Thyroid gland (tissue), 4 donors: ENCODE measurements at regions not wholly inside any gene's neighbourhood (a gene's known extent, or its start where the extent isn't known, plus 50 kb on each side); places are given as distances from the start of the nearest gene placed in this dataset. TPM values are rescaled to one million over a fixed set of nuclear protein-coding genes. Genes with fewer than 3 reads are reported as not detected.

Experiments used
- DNase-seq, 2 donors: peaks; one replicate each; pipeline ENCODE4 v3.0.0-alpha.2; 2019
- H3K27ac ChIP-seq, 3 donors: fragments of 200-600 bp; sonication (generic); 1 replicate in 2 of 3; 2 replicates in 1 of 3; pipeline ENCODE4 v1.5.1; 2016 to 2019; ENCODE audit warnings: mild to moderate bottlenecking in 1 of 3, moderate library complexity in 1 of 3
- H3K27me3 ChIP-seq: fragments of 200-600 bp; sonication (generic); one replicate; pipeline ENCODE4 v1.5.1; 2019
- H3K36me3 ChIP-seq, 2 donors: fragments of 200-600 bp; sonication (generic); one replicate each; pipeline ENCODE4 v1.5.1; 2016 to 2019
- H3K4me1 ChIP-seq, 2 donors: fragments of 200-600 bp; sonication (generic); one replicate each; pipeline ENCODE4 v1.5.1; 2017 to 2019
- H3K4me3 ChIP-seq, 3 donors: fragments of 200-600 bp; sonication (generic); replicated peaks in 1 of 3; 1 replicate in 2 of 3; 2 replicates in 1 of 3; pipeline ENCODE4 v1.5.1; 2016; ENCODE audit warnings: mild to moderate bottlenecking in 1 of 3
- H3K9me3 ChIP-seq: fragments of 200-600 bp; sonication (generic); one replicate; pipeline ENCODE4 v1.5.1; 2017
- CTCF ChIP-seq, 6 experiments: fragments of 200-600 bp in 3 of 6; fragments of 450-650 bp in 3 of 6; sonication (generic) in 3 of 6; IDR thresholded peaks; one replicate each; pipeline ENCODE4 v1.5.1; 2016 to 2019; ENCODE audit warnings: antibody characterized with exemption in 6 of 6, mild to moderate bottlenecking in 2 of 6, inconsistent platforms in 1 of 6, moderate library complexity in 1 of 6
- POLR2A ChIP-seq, 2 donors: fragments of 450-650 bp; IDR thresholded peaks; one replicate each; pipeline ENCODE4 v1.6.1; 2017; ENCODE audit warnings: antibody characterized with exemption in 2 of 2, mild to moderate bottlenecking in 2 of 2, moderate library complexity in 1 of 2
- WGBS, 2 donors: methylation state at CpG; one replicate each; pipeline ENCODE4 v1.1.5; 2017; 5-methylcytosine and 5-hydroxymethylcytosine counted together
- intact Hi-C: fragments of 100-400 bp; cut with DNase I; formaldehyde crosslinking; loops from one replicate; pipeline ENCODE4 v1.15.1; 2023
- small RNA-seq: library from RNA; depleted of rRNA; stranded (forward); fragments of <200 nt; gene quantifications from one replicate; pipeline ENCODE3, GENCODE V24; 2016

- DNase-seq, result no peak
- Histone ChIP-seq H3K27ac (no peak overlapping the region), H3K27me3 (no peaks in the 10 kb centered on the region), H3K4me1 (no peaks in the 10 kb centered on the region), H3K4me3 (no peak overlapping the region), H3K36me3 (no peaks in the 10 kb centered on the region), H3K9me3 (no peaks in the 10 kb centered on the region)
- intact Hi-C loops, result no loop called here
- WGBS, 2 donors, result 48 to 78% methylated on average over 1 of the region's 1 CpG
- no peak for TF ChIP-seq CTCF (IDR thresholded peaks at IDR 0.05)
- no peak for TF ChIP-seq POLR2A (IDR thresholded peaks at IDR 0.05)
These were observed 72.5 kb upstream of the KCNIP4 start for GRCh38 chr4:22021106-22021505.

DNA sequence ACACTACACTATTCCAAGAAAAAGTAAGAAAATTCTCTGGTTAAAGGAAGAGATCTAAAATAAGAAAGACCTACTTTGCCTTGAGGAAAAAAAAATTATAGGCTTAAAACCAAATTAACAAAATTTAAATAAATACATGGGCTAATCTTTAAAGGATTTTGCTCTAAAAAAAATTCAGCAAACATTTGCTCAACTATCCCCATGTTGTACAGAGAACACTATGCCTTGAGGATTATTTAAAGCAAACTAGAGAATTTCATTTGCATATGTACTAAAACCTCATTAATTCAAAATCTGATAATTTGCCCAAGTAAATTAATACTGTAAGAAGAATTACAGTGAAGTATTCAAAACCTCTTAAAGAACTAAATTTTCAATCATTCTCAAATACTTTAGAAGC lies 71.6 kb upstream of the KCNIP4 start:
- Histone ChIP-seq H3K36me3 (no peaks in the 10 kb centered on the region), H3K27me3 (no peaks in the 10 kb centered on the region), H3K4me3 (no peak overlapping the region), H3K4me1 (no peaks in the 10 kb centered on the region), H3K9me3 (no peaks in the 10 kb centered on the region), H3K27ac (no peak overlapping the region)
- intact Hi-C loops, result no loop called here
- no peak for TF ChIP-seq POLR2A (IDR thresholded peaks at IDR 0.05)
- TF ChIP-seq CTCF (IDR thresholded peaks at IDR 0.05), result no peak
- DNase-seq, result no peak

DNA sequence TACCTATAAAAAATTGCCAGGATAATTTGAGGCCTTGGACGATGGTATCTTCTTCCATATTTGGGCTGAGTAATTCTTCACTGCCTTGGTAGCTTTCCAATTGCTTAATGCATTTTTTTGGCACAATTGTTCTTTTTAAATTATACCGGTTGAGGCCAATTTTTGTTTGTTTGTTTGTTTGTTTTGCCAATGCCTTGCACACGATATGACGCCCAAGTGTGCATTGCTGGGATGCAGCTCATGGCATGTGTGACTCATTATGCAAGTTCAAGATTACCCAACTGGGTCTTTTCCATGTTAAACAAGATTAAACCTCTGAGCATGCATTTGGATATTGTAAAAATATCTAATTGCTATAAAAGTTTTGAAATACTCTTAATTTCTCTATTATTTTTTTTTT lies 71.1 kb upstream of the KCNIP4 start:
- TF ChIP-seq CTCF (IDR thresholded peaks at IDR 0.05) (no peak), POLR2A (IDR thresholded peaks at IDR 0.05) (no peak)
- no peaks in the 10 kb centered on the region for H3K36me3 ChIP-seq
- no peak overlapping the region for H3K27ac ChIP-seq
- no peak for DNase-seq
- H3K9me3 ChIP-seq, result no peaks in the 10 kb centered on the region
- no peaks in the 10 kb centered on the region for H3K4me1 ChIP-seq
- intact Hi-C loops, result no loop called here
- no peaks in the 10 kb centered on the region for H3K27me3 ChIP-seq
- H3K4me3 ChIP-seq, result no peak overlapping the region
- WGBS, 2 donors, result 80 to 83% methylated on average over 4 of the region's 4 CpGs

GRCh38 chr4:22014222-22014741 lies 65.7 kb upstream of the KCNIP4 start:
- no peak for DNase-seq
- Histone ChIP-seq H3K4me3 (no peak overlapping the region), H3K36me3 (no peaks in the 10 kb centered on the region), H3K27me3 (no peaks in the 10 kb centered on the region), H3K27ac (no peak overlapping the region), H3K4me1 (no peaks in the 10 kb centered on the region), H3K9me3 (no peaks in the 10 kb centered on the region)
- 61 to 93% methylated on average over 3 of the region's 3 CpGs for WGBS, 2 donors
- TF ChIP-seq POLR2A (IDR thresholded peaks at IDR 0.05) (no peak), CTCF (IDR thresholded peaks at IDR 0.05) (no peak)
- intact Hi-C loops, result no loop called here

DNA sequence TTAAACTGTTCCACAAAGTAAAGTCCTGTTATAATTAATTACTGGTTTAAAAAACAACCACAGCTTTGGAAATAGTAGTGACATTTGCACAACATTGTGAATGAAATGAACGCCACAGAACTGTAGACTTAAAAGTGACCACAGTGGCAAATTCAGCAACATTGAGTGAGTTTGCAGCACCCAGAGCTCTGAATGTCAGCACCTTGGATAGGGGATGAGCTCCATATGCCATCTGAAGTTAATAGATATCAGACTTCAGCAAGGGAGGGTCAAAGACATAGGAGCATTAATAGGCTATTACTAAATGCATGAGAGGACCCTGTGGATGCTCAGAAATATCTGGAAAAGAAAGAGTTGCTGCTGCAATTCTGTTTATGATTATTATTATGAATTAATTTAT lies 55.3 kb upstream of the KCNIP4 start:
- DNase-seq, result no peak
- TF ChIP-seq POLR2A (IDR thresholded peaks at IDR 0.05) (no peak), CTCF (IDR thresholded peaks at IDR 0.05) (no peak)
- Histone ChIP-seq H3K27me3 (no peaks in the 10 kb centered on the region), H3K9me3 (no peaks in the 10 kb centered on the region), H3K4me1 (no peaks in the 10 kb centered on the region), H3K27ac (no peak overlapping the region), H3K4me3 (no peak overlapping the region), H3K36me3 (no peaks in the 10 kb centered on the region)
- 83 to 92% methylated on average over 1 of the region's 1 CpG for WGBS, 2 donors
- intact Hi-C loops, result no loop called here

Small RNAs in the stretch of these regions (small RNA-seq; reads per million reads assigned to genes)
- gene RNU6-420P, result not detected
